ENCODE measurements at regions not wholly inside any gene's neighbourhood (a gene's known extent, or its start where the extent isn't known, plus 50 kb on each side); places are given as distances from the start of the nearest gene placed in this dataset.

- TF ChIP-seq GLI4 (tag by site-specific recombination; IDR thresholded peaks at IDR 0.05) = no peak
- TF ChIP-seq ZNF473 (tag by site-specific recombination; IDR thresholded peaks at IDR 0.05) = no peak
- no peak for TF ChIP-seq ZNF510 (tag by site-specific recombination; IDR thresholded peaks at IDR 0.05; ENCODE audit: insufficient replicate concordance)
- no peak for TF ChIP-seq BCL11B (tag by site-specific recombination; IDR thresholded peaks at IDR 0.05; ENCODE audit: low read depth)
- no peak for TF ChIP-seq MYNN (tag by site-specific recombination; IDR thresholded peaks at IDR 0.05; ENCODE audit: borderline replicate concordance)
- TF ChIP-seq TCF7L2 (IDR thresholded peaks at IDR 0.05; ENCODE audit: borderline replicate concordance, low read depth, low read length) = no peak
- no peak for TF ChIP-seq SP7 (tag by site-specific recombination; IDR thresholded peaks at IDR 0.05)
Observed at GRCh38 chr1:234940841-234941240, 187.8 kb downstream of the TOMM20 start.

Measured in HEK293 (cell line).